Ovary (tissue), 7 donors: ENCODE measurements at regions not wholly inside any gene's neighbourhood (a gene's known extent, or its start where the extent isn't known, plus 50 kb on each side); places are given as distances from the start of the nearest gene placed in this dataset.

Experiments
- DNase-seq, 5 donors: peaks; one replicate each; pipeline ENCODE4 v3.0.0-alpha.2; 2019 to 2020
- H3K27ac ChIP-seq, 2 donors: fragments of 200-600 bp; one replicate each; pipeline versions ENCODE4 v1.5.1 to v1.8.0; 2019 to 2022
- H3K27me3 ChIP-seq: fragments of 200-600 bp; one replicate; pipeline ENCODE4 v1.8.0; 2022
- H3K36me3 ChIP-seq: fragments of 200-600 bp; sonication (generic); one replicate; pipeline ENCODE4 v1.5.1; 2019
- H3K4me1 ChIP-seq: one replicate; pipeline ENCODE4 v1.8.1; 2013; ENCODE audit warnings: mild to moderate bottlenecking, moderate library complexity; ENCODE audit not compliant: insufficient read depth
- H3K4me3 ChIP-seq: fragments of 200-600 bp; sonication (generic); one replicate; pipeline ENCODE4 v1.5.1; 2017
- H3K9me3 ChIP-seq, 2 donors: fragments of 200-600 bp in 1 of 2; sonication (generic) in 1 of 2; one replicate each; pipeline versions ENCODE4 v1.5.1 to v1.8.1; 2013 to 2019; ENCODE audit warnings: mild to moderate bottlenecking in 1 of 2, moderate library complexity in 1 of 2
- EP300 ChIP-seq: sonication (generic); formaldehyde crosslinking; IDR thresholded peaks from one replicate; pipeline ENCODE4 v1.6.1; 2017; ENCODE audit warnings: antibody characterized with exemption
- POLR2A ChIP-seq: fragments of 450-650 bp; IDR thresholded peaks from one replicate; pipeline ENCODE4 v1.6.1; 2017; ENCODE audit warnings: antibody characterized with exemption, mild to moderate bottlenecking, moderate library complexity
- WGBS, 3 donors: extraction: QIAGEN DNeasy Blood & Tissue Kit in 1 of 3; methylation state at CpG; one replicate each; pipeline versions ENCODE4 v1.1.5 to v1.1.7; 2013 to 2017; 5-methylcytosine and 5-hydroxymethylcytosine counted together
- intact Hi-C, 4 donors: fragments of 100-400 bp; cut with DNase I; formaldehyde crosslinking; loops; one replicate each; pipeline versions ENCODE4 v1.11.0 to v1.15.1; 2022 to 2023
- TF ChIP-seq, protein P1 (sequence below), 3 donors: fragments of 450-650 bp in 2 of 3; fragments of 200-600 bp in 1 of 3; IDR thresholded peaks; one replicate each; pipeline versions ENCODE4 v1.5.1 to v1.8.0; 2016 to 2022; ENCODE audit warnings: antibody characterized with exemption in 3 of 3, mild to moderate bottlenecking in 1 of 3
- donor health status: DM: no; HTN: no; CAD: no; lungs with moderate emphysema.
- donor health status: DM: no; HTN: no; CAD: no.
- donor health status: Bipolar disorder and iron deficiency.
- donor health status: DM: no; HTN: no; CAD: no.
- donor health status: DM: yes; HTN: yes; CAD: no.

DNA sequence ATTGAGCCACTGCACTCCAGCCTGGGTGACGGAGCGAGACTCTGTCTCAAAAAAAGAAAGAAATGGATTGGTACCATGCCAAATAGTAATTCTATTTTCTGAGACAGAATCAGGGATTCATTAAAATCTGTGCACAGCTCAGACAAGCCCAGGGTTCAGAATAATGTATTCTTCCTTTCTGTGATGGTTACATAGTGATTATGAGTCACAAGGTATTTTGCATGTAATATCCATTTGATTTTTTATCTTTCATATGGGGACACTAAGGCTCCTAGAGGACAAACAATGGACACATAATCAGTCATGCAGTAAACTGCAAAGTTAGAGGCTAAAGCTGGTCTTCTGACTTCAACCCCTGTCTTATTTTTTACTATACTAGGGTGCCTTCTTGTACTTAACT lies 156.8 kb upstream of the COL8A1 start:
- WGBS, 3 donors: 66 to 93% (median 68%) methylated on average over 2 of the region's 2 CpGs
- Histone ChIP-seq H3K4me1 (no peaks in the 10 kb centered on the region), H3K27me3 (no peaks in the 10 kb centered on the region), H3K9me3 (no peaks in the 10 kb centered on the region), H3K4me3 (no peak overlapping the region), H3K36me3 (no peaks in the 10 kb centered on the region), H3K27ac (no peak overlapping the region)
- no peak for DNase-seq
- intact Hi-C loops: no loop called here
- no peak for TF ChIP-seq POLR2A
- TF ChIP-seq, protein P1, sequence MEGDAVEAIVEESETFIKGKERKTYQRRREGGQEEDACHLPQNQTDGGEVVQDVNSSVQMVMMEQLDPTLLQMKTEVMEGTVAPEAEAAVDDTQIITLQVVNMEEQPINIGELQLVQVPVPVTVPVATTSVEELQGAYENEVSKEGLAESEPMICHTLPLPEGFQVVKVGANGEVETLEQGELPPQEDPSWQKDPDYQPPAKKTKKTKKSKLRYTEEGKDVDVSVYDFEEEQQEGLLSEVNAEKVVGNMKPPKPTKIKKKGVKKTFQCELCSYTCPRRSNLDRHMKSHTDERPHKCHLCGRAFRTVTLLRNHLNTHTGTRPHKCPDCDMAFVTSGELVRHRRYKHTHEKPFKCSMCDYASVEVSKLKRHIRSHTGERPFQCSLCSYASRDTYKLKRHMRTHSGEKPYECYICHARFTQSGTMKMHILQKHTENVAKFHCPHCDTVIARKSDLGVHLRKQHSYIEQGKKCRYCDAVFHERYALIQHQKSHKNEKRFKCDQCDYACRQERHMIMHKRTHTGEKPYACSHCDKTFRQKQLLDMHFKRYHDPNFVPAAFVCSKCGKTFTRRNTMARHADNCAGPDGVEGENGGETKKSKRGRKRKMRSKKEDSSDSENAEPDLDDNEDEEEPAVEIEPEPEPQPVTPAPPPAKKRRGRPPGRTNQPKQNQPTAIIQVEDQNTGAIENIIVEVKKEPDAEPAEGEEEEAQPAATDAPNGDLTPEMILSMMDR (IDR thresholded peaks at IDR 0.05): no peak
- TF ChIP-seq EP300: no peak

DNA sequence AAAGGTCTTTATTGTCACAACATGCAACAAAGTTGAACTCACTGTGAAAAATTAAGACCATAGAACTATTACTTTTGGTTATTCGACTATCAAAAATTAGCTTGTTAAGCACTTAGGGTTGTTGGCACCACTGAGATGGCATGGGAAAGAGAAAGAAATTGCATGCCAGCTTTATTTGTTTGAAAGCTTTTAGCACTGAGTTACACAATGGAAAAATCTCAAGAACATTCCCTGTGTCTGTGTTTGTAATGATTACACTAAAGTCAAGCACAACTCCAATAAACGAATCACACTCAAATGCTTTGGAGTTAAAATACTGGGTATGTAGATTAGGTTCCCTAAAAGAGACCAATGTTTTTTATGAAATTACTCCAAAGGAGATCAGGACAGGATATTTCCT lies 158.6 kb upstream of the COL8A1 start:
- no peak for DNase-seq
- WGBS, 3 donors: 83 to 85% (median 84%) methylated on average over 2 of the region's 2 CpGs
- intact Hi-C loops: no loop called here
- H3K9me3 ChIP-seq: no peaks in the 10 kb centered on the region
- no peaks in the 10 kb centered on the region for H3K27me3 ChIP-seq
- H3K4me3 ChIP-seq: no peak overlapping the region
- H3K4me1 ChIP-seq: no peaks in the 10 kb centered on the region
- H3K36me3 ChIP-seq: no peaks in the 10 kb centered on the region
- TF ChIP-seq EP300 (no peak), POLR2A (no peak)
- TF ChIP-seq, protein P1 (IDR thresholded peaks at IDR 0.05): no peak
- no peak overlapping the region for H3K27ac ChIP-seq

DNA sequence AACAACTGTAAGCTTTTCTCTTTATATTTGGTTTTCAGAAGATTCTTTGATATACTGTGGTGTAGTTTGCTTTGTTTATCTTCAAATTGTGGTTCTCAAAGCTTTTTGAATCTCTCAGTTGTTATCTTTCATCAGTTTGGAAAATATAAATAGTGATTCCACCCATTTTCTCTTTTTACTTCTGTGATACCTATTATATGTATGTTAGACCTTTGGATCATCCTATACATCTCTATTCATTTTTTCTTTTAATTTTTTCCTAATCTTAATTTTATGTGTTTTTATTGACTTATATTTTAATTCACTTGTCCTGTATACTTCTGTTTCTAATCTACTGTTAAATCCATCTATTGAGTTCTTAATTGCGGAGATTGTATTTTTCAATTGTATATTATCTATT lies 160.7 kb upstream of the COL8A1 start:
- intact Hi-C loops: no loop called here
- TF ChIP-seq, protein P1 (IDR thresholded peaks at IDR 0.05): no peak
- TF ChIP-seq EP300: no peak
- no peak for TF ChIP-seq POLR2A
- DNase-seq: no peak

DNA sequence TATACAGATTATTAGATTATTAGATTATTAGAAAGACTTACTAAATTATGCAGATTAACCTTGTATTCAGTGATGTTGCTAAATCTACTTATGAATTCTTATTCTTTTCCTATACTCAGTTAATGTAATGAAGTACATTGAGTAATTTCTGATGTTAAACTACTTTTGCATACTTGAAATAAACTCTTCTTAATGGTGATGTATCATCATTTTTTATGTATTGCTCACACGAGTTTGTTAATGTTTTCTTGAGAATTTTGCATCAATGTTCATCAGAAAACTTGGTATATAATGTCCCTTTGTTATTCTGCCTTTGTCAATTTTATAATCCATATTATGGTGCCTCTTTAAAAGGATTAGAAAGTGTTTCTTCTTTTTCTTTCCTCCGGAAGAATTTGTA lies 163.2 kb upstream of the COL8A1 start:
- Histone ChIP-seq H3K27me3 (no peaks in the 10 kb centered on the region), H3K9me3 (no peaks in the 10 kb centered on the region), H3K4me3 (no peak overlapping the region), H3K4me1 (no peaks in the 10 kb centered on the region), H3K36me3 (no peaks in the 10 kb centered on the region), H3K27ac (no peak overlapping the region)
- DNase-seq: no peak
- TF ChIP-seq POLR2A: no peak
- TF ChIP-seq, protein P1 (IDR thresholded peaks at IDR 0.05): no peak
- TF ChIP-seq EP300: no peak
- WGBS, 3 donors: 38 to 66% (median 41%) methylated on average over 2 of the region's 2 CpGs
- intact Hi-C loops: no loop called here

More for the DNA sequence above, 160.7 kb upstream of the COL8A1 start:
- 89 to 99% (median 95%) methylated on average over 1 of the region's 1 CpG for WGBS, 3 donors
- no peaks in the 10 kb centered on the region for H3K4me1 ChIP-seq
- no peak overlapping the region for H3K27ac ChIP-seq
- no peaks in the 10 kb centered on the region for H3K27me3 ChIP-seq
- H3K9me3 ChIP-seq: no peaks in the 10 kb centered on the region
- no peaks in the 10 kb centered on the region for H3K36me3 ChIP-seq
- no peak overlapping the region for H3K4me3 ChIP-seq

DNA sequence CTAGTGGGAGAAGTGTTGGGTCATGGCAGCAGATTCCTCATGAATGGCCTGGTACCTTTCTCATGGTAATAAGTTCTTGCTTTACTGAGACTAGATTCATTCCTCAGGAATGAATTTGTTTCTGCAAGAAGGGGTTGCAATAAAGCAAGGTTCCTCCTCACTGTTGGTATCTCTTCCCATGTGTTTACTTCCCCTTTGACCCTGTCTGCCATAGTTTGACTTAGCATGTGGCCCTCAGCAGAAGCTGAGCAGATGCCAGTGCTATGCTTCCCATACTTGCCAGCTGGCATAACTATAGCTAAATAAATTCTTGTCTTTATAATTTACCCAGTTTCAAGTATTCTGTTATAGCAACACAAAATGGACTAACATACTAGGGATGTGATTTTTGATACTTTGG lies 163.6 kb upstream of the COL8A1 start:
- intact Hi-C loops: no loop called here
- Histone ChIP-seq H3K36me3 (no peaks in the 10 kb centered on the region), H3K9me3 (no peaks in the 10 kb centered on the region), H3K27me3 (no peaks in the 10 kb centered on the region), H3K4me1 (no peaks in the 10 kb centered on the region), H3K27ac (no peak overlapping the region), H3K4me3 (no peak overlapping the region)
- TF ChIP-seq POLR2A: no peak
- TF ChIP-seq, protein P1 (IDR thresholded peaks at IDR 0.05): no peak
- no peak for TF ChIP-seq EP300
- no peak for DNase-seq
